Rectal smooth muscle tissue (tissue), 1 donor: ENCODE measurements at regions not wholly inside any gene's neighbourhood (a gene's known extent, or its start where the extent isn't known, plus 50 kb on each side); places are given as distances from the start of the nearest gene placed in this dataset.
"Not testable (repeated sequence)": the region's sequence is repeated elsewhere in the genome, so short reads cannot be mapped to it uniquely, and the experiment has no call there.

Experiments used
- H3K27ac ChIP-seq: one replicate; pipeline ENCODE4 v1.7.0; 2013; ENCODE audit warnings: low read depth, low read length, inconsistent platforms
- H3K27me3 ChIP-seq: one replicate; pipeline ENCODE4 v1.7.0; 2013; ENCODE audit warnings: low read length; ENCODE audit not compliant: control insufficient read depth, insufficient read depth
- H3K36me3 ChIP-seq: one replicate; pipeline ENCODE4 v1.7.0; 2013; ENCODE audit warnings: low read length; ENCODE audit not compliant: control insufficient read depth, insufficient read depth
- H3K4me1 ChIP-seq: one replicate; pipeline ENCODE4 v1.7.0; 2013; ENCODE audit warnings: low read length; ENCODE audit not compliant: control insufficient read depth, insufficient read depth
- H3K4me3 ChIP-seq: one replicate; pipeline ENCODE4 v1.7.0; 2013; ENCODE audit warnings: low read length
- H3K9ac ChIP-seq: one replicate; pipeline ENCODE4 v1.7.0; 2013; ENCODE audit warnings: low read length

- H3K36me3 ChIP-seq, H3K4me3 ChIP-seq, H3K9ac ChIP-seq, H3K27me3 ChIP-seq: not testable (repeated sequence)
- H3K4me1 ChIP-seq = peaks cover 39% of the 10 kb centered on the region
- H3K27ac ChIP-seq = peak overlapping the region; percentile 30
Measured at GRCh38 chr2:238723740-238724320, 124.1 kb upstream of the TWIST2 start.

GRCh38 chr2:238724728-238725127 lies 123.2 kb upstream of the TWIST2 start:
- peaks cover 48% of the 10 kb centered on the region for H3K4me1 ChIP-seq

GRCh38 chr2:238725298-238725697 lies 122.6 kb upstream of the TWIST2 start:
- no peaks in the 10 kb centered on the region for H3K36me3 ChIP-seq
- H3K27ac ChIP-seq = peak overlapping the region; percentile 80
- no peak overlapping the region for H3K4me3 ChIP-seq
- peaks cover 54% of the 10 kb centered on the region for H3K4me1 ChIP-seq
- H3K9ac ChIP-seq = peak overlapping the region; percentile 39
- H3K27me3 ChIP-seq = no peaks in the 10 kb centered on the region

More at GRCh38 chr2:238724728-238725127, 123.2 kb upstream of the TWIST2 start:
- Histone ChIP-seq H3K27ac (peak overlapping the region; percentile 80), H3K9ac (no peak overlapping the region), H3K4me3 (no peak overlapping the region), H3K36me3 (no peaks in the 10 kb centered on the region), H3K27me3 (no peaks in the 10 kb centered on the region)

GRCh38 chr2:238726670-238727584 lies 121.0 kb upstream of the TWIST2 start:
- Histone ChIP-seq H3K27me3 (no peaks in the 10 kb centered on the region), H3K27ac (peak overlapping the region; percentile 92), H3K4me1 (peaks cover 54% of the 10 kb centered on the region), H3K36me3 (no peaks in the 10 kb centered on the region), H3K4me3 (no peak overlapping the region), H3K9ac (no peak overlapping the region)

GRCh38 chr2:238727585-238728329 lies 120.1 kb upstream of the TWIST2 start:
- peak overlapping the region; percentile 14 for H3K9ac ChIP-seq
- H3K4me3 ChIP-seq = no peak overlapping the region
- peaks cover 54% of the 10 kb centered on the region for H3K4me1 ChIP-seq
- no peaks in the 10 kb centered on the region for H3K27me3 ChIP-seq
- peak overlapping the region; percentile 92 for H3K27ac ChIP-seq
- no peaks in the 10 kb centered on the region for H3K36me3 ChIP-seq

- no peaks in the 10 kb centered on the region for H3K27me3 ChIP-seq
- H3K27ac ChIP-seq = peak overlapping the region; percentile 92
- H3K4me3 ChIP-seq = peak overlapping the region; percentile 28
- H3K4me1 ChIP-seq = peaks cover 54% of the 10 kb centered on the region
- H3K36me3 ChIP-seq = no peaks in the 10 kb centered on the region
- H3K9ac ChIP-seq = peak overlapping the region; percentile 47
Measured at GRCh38 chr2:238728330-238729260, 119.3 kb upstream of the TWIST2 start.

- Histone ChIP-seq H3K9ac (no peak overlapping the region), H3K4me1 (peaks cover 49% of the 10 kb centered on the region), H3K4me3 (peak overlapping the region; percentile 28), H3K36me3 (no peaks in the 10 kb centered on the region), H3K27ac (peak overlapping the region; percentile 92), H3K27me3 (no peaks in the 10 kb centered on the region)
Measured at GRCh38 chr2:238729261-238729935, 118.5 kb upstream of the TWIST2 start.

- Histone ChIP-seq H3K4me1 (peaks cover 44% of the 10 kb centered on the region), H3K4me3 (no peak overlapping the region)
Measured at GRCh38 chr2:238730001-238730669, 117.8 kb upstream of the TWIST2 start.

GRCh38 chr2:238730881-238731280 lies 117.0 kb upstream of the TWIST2 start:
- Histone ChIP-seq H3K27me3 (no peaks in the 10 kb centered on the region), H3K36me3 (no peaks in the 10 kb centered on the region), H3K27ac (no peak overlapping the region), H3K9ac (no peak overlapping the region), H3K4me1 (peaks cover 38% of the 10 kb centered on the region), H3K4me3 (no peak overlapping the region)

More at GRCh38 chr2:238730001-238730669, 117.8 kb upstream of the TWIST2 start:
- Histone ChIP-seq H3K9ac (no peak overlapping the region), H3K27ac (peak overlapping the region; percentile 92), H3K27me3 (no peaks in the 10 kb centered on the region), H3K36me3 (no peaks in the 10 kb centered on the region)

- no peak overlapping the region for H3K9ac ChIP-seq
- H3K36me3 ChIP-seq = no peaks in the 10 kb centered on the region
- no peak overlapping the region for H3K27ac ChIP-seq
- H3K4me1 ChIP-seq = peaks cover 32% of the 10 kb centered on the region
- H3K27me3 ChIP-seq = no peaks in the 10 kb centered on the region
- H3K4me3 ChIP-seq = no peak overlapping the region
Measured at GRCh38 chr2:238731961-238732360, 115.9 kb upstream of the TWIST2 start.

GRCh38 chr2:238738917-238739316 lies 109.0 kb upstream of the TWIST2 start:
- Histone ChIP-seq H3K4me1 (peaks cover 2% of the 10 kb centered on the region), H3K4me3 (no peak overlapping the region), H3K27ac (no peak overlapping the region), H3K9ac (no peak overlapping the region), H3K36me3 (no peaks in the 10 kb centered on the region), H3K27me3 (no peaks in the 10 kb centered on the region)
